IPS DF 19.7 (cell line): ENCODE measurements at regions not wholly inside any gene's neighbourhood (a gene's known extent, or its start where the extent isn't known, plus 50 kb on each side); places are given as distances from the start of the nearest gene placed in this dataset.
"Not testable (repeated sequence)": the region's sequence is repeated elsewhere in the genome, so short reads cannot be mapped to it uniquely, and the experiment has no call there.

Experiments used
- DNase-seq: peaks from one replicate; pipeline ENCODE4 v3.0.0-alpha.2; 2013; ENCODE audit warnings: low read depth, low spot score

DNA sequence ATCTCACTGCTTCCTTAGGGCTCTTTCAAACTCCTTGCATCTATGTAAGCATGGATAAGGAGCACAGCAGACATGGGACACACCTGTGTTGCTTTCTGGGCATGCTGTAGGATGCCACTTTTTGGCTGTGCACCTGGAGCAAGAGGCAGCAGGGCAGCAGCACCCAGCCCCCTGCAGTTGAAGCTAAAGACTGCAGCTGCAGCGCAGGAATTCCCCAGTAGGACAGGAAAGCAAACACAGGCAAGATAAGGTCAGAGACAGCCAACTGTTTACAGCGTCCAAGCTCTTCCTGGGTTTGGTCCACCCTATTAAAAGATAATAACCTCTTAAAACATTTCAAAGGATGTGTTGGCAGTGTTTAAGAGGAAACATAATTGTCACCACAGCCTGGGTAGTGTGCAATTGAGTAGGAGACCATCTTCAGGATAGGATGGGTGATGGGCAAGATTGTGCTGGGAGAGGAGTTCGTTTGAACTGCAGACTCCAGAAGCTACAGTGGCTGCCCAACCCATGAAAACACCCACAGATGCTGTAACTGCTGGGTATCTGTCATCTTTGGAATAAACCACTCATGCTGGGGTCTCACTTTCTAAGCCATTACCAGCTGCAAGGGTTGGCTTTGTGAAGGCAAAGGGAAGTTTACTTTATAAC is 242.3 kb upstream of the PLGLB1 start:
- DNase-seq: not testable (repeated sequence)

DNA sequence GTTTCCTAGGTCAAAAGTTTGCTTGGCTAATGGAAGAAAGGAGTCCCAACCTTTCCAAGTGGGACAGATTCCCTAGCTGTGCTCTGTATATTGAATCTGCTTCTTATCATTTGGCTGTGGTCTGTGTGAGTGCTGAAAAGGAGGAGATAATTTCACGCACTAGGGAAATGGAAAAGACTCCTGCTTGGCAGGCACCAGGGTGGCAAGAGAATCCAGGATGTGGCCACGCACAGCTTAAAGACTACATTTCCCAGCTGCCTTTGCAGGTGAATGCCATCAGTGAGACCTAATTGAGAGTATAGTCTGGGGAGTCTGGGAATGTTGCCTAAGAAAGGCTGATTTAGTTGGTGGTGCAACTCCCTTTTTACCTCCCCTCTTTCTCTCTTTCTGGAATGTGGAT is 253.5 kb upstream of the PLGLB1 start:
- DNase-seq: not testable (repeated sequence)

DNA sequence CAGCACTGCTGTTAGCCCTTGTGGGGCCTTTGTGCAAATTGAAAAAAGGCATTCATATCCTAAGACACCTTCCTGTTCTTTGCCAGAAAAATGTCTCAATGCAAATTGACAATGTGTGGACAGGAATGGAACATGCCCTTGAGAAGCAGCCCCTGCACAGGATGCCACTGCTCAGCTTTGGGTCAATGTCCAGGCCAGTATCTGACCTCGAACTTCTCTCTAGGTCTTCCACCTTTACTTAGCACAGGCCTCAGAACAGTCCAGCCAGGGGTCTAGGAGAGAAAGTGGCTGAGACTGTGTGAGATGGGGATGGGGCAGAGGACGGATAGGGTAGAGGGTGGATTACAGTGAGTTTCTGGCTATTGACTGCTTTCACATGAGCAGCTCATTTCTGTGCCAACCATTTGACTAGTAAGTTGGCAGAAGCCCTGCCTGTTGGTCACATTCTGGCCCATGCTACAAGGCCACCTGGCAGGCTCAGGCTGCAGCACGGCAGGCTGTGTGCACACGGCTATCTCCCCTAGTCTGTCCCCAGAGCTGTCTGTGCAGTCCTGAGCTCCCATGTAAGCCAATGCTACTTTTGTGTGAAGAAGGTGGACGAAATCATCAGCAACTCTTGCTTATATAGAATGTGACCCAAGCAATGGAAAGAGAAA is 254.5 kb upstream of the PLGLB1 start:
- not testable (repeated sequence) for DNase-seq

DNA sequence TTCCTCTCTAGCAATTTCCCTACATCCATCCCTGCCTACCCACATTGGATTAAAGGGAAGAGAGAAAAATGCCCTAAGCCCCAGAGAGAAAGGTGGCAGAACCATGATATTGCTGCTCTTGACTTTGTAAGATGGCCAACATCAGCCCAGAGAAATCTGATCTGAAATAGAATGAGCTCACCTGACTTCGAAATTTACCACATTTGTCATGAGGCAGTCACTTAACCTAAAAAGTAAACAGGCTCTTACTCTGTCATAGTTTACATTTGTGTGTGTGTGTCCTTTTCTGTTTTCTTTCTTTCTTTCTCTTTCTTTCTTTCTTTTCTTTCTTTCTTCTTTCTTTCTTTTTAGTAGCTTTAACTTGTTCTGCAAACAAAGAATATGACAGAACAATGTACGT is 255.0 kb upstream of the PLGLB1 start:
- DNase-seq: not testable (repeated sequence)

DNA sequence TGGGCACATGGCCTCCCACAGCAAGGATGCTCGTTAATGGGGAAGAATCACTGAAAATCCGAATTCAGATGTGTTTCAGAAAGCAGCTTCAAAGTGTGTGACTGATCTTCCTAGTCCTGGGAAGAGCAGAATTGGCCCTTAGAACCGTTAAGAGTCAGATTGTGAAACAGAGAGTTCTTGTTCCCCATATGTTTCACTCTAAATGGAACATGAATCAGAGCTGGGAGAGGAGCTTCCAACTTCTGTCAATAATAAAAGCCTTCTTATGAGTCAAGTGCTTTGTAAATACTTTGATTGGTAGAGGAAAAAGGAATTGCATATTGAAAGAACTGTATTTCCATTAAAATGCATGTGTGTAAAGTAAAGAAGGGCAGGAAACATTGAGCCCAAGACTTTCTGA is 256.1 kb upstream of the PLGLB1 start:
- not testable (repeated sequence) for DNase-seq

DNA sequence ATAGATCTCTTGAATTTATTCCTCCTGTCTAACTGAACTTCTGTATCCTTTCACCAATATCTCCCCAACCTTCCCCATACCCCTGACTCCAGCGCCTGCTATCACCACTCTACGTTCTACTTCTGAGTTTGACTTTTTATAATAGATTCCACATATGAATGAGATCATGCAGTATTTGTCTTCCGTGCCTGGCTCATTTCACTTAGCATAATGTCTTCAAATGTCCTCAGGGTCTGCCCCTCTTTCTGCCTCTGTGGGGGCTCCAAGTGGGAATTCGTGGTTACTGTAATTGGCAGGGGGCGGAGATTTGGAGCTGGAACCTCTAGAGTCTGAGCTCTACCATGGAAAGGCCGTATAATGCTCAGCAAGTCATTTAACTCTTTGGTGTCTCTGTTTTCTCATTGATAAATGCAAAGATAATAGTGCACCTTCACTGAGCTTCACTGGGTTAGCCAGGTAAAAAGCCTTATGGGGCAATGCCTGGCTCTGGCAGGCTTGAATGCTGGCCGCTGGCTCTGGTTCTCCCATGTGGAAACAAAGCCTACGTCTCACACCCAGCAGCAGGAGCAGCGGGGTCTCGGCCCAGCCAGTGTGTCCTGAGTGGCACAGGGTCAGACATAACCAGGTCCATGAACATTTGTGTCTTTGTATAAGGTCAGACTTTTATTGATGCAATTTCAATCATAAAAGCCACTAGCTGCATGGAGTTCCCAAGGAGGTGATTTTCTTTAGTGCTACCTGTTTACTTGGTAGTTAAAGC is 259.1 kb upstream of the PLGLB1 start:
- DNase-seq: not testable (repeated sequence)

DNA sequence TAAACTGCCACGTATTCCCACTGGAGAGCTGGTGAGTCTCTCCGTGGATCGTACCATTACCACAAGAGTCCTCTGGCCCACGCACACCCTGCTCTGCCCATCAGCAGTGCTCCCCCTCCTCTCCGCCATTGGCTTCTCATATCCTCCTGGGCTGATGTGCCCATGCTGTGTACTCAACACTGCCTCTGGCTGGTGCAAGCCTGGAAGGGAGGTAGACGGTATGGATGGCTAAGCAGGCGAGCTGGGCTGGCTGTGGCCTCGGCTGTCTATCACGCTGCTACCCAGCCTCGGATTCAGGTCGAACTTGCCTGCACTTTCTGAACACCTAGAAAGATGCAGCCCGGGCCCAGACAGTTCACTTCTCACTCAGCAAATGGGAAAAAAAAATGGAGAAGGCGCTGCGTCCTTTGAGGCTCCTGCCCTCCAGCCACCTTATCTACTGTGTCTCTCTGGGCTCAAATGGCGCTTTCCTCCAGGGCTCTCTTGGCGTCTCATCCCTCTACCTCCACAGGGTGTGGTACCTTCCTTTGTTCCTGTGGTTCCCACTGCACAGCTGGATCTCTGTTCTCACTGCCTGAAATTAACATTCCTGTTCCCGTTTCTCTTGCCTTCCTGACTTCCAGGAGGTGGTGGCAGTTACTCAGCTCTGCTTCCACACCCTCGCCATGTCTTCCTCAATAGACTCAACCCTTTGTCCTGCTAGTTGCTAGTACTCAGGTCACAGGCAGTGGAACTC is 262.3 kb upstream of the PLGLB1 start:
- DNase-seq: not testable (repeated sequence)

DNA sequence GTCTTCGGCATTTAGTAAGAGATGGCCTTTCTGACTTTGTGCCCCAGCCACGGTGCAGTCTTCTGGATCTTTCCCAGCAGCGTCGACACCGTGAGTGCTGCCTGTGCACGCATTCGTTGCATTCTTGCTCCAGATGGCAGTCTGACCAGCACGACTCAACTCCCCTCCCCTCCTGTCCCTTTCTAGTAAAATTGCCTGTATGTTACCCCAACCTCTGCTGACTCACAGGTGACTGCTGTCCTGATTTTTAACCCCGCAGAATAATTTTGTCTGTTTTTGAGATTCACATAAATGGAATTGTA is 262.8 kb upstream of the PLGLB1 start:
- not testable (repeated sequence) for DNase-seq

DNA sequence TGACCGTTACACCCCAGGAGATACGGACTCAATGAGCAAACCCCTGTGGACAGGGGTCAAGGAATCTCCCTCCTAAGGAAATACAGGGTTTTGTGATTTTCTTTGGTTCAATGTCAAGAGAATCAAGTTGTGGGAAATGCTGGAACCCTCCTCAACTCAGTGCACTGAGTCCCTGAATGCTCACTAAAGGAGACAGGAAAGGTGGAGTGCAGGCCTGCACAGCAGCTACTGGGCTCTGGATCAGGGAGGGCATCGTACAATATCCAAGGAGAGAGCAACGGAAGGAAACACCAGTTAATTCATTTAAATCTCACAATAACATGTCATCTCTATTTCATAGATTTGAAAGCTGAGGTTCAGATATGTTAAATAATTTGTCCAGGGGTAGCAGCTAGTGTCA is 263.5 kb upstream of the PLGLB1 start:
- DNase-seq: not testable (repeated sequence)

DNA sequence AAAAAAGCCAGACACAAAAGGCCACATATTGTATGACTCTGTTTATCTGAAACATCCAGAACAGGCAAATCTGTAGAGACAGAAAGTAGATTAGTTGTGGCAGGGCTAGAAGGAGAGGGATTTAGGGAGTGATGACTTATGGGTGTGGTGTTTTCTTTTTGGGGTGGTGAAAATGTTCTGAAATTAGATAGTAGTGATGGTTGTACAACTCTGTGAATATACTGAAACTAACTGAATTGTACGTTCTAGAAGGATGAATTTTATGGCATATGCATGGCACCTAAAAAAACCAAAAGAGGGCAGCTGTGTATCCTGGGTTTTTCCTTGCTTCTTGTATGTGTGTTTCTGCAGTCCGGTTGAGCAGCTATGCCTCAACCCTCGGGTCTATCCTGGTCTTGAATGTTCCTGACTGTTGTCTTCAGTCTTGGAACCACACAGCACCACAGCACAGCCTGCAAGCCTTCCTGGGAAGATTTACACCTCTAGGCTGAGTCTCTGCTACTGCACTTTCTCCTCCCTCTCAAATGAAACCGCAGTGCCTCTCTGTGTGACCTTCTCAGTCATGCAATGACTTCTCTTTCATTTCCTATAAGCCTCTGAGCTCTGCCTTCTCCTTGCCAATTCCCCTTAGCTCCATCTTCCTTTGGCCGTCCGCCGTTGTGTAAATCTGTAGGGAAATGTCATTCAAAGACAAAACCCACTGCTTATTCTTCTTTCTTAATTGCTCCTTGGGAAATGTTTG is 269.1 kb upstream of the PLGLB1 start:
- not testable (repeated sequence) for DNase-seq

DNA sequence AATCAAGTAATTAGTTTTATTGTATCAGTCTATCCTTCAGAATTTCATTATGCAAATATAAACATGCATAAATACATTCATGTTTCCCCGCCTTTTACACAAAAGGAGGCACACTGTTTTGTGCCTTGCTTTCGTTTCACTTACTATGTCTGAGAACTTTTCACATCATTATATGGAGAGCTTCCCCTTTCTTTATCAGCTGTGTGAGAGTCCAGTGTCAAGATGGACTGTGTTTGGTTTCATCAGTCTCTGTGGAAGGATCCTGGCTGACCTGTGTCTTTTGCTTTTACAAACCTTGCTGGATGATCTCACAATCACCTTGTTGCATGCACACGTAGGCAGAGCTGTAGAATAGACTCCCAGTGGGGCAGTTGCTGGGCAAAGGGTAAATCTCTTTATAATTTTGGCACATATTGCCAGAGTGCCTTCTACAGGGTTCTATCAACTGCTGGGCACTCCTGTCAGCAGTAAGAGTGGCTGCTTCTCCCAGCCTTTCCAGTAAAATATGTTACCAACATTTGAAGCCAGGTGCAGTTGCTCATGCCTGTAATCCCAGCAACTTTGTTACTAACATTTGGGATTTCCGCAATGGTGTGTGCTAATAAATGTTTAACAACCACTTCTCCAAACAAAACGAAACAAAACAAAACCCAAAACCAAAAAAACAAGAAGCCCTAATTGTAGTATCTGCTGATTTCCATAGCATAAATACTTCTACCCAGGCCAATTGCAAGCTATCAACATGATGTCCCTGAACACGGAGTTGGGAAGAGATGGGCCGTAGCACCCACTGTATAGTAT is 270.0 kb upstream of the PLGLB1 start:
- not testable (repeated sequence) for DNase-seq

DNA sequence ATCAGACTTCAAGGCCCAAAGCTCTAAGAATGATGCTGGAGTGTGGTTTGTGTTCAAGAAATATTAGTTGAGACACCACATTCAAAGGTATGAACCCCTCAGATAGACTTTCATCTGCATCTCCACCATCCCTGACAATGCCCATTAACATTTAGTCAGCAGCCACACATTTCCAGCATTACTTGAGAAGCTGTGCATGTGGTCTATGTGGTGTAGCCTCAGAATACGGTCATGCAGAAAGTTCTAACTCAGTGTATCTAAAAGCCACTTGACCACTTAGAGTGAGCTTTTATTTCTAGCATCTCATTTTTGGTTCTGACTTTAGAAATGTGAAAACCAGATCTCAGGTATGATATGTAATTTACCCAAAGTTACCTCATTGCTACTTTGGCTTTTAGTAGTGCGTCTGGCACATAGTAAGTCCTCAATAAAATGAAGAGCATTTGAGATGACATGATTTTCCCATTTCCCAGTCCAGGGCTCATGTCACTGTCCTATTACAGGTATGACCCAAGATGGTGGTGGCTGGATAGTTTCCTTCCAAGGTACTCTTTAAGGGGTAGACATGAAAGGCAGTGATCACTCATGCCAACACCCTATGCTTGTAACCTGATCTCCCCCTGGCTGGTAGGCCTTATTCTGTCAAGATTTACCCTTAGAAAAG is 272.4 kb upstream of the PLGLB1 start:
- not testable (repeated sequence) for DNase-seq

DNA sequence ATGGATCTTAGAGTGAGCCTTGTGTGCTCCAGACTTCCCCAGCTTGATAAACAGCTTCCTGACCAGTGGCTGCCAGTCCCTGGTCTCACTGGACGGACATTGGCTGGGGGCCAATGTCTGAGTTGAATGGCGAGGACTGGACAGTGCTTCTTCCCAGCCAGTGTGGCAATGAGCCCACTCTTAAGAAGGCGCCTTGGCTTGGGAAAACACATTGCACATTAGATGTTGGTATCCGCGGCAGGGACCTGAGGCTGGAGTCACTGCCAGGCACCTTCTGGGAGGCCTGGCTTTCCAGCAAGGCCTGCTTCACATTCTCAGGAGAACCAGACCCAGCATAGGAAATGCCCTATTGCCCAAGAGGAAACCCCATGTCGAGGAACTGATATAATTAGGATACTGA is 273.5 kb upstream of the PLGLB1 start:
- DNase-seq: not testable (repeated sequence)

DNA sequence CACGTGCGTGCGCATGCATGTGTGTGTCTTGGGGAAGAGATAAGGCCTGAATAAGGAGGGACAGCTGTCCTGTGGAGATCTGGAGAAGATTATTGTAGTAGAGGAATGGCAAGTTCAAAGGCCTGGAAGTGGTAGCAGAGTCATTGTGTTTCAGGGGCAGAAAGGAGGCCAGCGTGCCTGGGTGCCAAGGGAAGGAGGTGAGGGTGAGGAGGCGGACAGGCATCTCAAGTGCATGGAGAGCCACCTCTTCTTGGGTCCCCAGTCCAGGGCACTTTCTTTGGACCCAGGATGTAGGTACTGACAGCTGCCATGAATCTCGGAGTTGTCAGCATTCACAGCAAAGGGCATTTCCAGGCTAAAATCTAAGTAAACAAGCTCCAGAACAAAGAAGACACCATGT is 279.7 kb upstream of the PLGLB1 start:
- not testable (repeated sequence) for DNase-seq

DNA sequence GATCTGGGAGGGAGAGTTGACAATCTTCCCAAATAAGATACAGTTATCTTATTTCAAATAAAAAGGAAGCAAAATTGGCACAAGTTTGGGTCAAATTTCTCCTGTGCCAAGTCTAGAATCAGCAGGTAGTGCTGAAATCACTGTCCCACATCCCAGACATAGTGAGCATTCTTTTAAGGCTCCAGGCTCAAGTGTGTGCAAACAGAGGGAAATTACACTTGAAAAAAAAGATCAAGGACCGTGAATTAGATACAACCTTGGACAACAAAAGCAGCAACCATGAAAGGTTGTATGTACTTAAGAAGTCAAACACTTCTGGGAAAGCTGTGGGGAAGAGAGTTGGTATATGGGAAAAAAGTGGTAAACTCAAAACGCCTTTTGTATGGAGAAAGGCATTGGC is 280.2 kb upstream of the PLGLB1 start:
- not testable (repeated sequence) for DNase-seq

DNA sequence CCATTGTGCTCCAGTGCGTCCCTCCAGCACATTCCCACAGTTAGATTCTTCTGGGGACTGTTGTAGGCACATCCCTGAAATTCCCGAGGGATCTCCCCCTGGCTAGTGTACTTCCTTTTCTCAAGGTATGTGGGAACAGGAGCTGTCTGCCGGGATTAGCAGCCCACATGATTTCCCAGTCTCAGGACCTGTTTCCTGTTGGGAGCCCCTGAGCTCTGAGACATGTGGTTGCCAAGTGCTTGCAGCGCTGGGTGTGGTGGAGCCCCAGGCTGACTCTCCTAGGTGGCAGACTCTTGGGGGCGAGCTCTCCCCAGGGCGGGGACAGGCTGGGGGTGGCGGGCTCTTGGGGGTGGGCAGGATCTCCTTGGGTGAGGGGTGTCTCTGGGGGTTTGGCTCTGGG is 287.0 kb upstream of the PLGLB1 start:
- DNase-seq: not testable (repeated sequence)

DNA sequence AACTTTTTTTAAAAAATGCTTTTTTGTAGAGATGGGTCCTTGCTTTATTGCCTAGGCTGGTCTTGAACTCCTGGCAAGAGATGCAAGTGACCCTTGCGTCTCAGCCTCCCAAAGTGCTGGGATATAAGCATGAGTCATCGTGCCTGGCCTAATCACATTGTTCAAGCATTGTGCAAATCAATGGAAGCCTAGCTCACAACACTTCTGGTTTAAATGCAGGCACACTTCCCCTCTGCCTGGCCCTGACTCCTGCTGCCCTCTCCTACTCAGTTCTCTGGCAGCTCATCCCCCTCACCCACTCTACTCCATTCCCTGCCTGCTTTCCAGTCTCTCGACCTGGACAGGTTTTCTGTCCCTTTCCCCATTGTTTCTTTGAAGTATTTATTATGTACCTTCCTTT is 288.1 kb upstream of the PLGLB1 start:
- DNase-seq: not testable (repeated sequence)

DNA sequence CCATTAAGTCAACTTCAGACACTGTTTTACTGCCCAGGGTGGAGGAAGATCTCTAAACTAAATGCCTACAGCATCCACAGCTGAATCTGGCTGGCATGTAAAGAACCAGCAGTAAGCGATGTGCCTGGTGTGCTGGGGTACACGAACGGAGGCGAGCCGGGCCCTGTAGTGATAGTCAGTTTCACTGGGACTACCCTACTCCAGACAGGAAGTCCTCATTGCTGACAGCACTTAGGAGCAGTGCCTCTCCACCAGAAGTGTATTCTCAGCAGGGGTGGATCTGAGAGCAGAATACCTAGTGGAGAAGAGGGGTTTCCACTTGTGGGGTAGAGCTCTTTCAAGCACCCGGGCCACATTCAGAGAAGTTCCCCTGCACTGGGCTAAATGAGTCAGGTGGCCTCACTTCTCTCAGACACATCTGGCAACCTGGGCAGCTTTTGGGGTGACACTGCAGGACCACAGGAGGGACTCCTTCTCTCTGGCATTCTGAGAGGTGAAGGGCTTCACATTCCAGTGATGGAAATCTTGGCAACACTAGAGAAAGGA is 290.3 kb upstream of the PLGLB1 start:
- not testable (repeated sequence) for DNase-seq

DNA sequence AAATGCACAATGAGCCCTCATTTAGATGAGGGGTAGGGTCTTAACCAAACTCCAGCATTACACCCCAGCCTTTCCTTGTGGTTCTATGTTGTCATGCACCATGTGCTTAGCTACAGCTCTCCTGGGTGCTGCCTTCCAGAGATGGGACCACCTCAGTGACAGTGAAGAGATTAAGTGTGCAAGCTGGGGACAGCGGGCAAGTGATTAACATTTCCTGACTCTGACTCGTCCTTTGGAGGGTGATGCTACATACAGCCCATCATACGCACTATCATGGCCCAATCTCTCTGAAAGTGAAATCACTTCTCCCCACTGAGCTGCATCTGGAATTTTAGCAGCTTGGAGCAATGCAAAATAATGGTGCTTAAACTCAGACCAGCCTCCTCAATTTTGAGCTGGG is 293.0 kb upstream of the PLGLB1 start:
- not testable (repeated sequence) for DNase-seq
